ENCODE measurements at regions not wholly inside any gene's neighbourhood (a gene's known extent, or its start where the extent isn't known, plus 50 kb on each side); places are given as distances from the start of the nearest gene placed in this dataset.
"Not testable (repeated sequence)": the region's sequence is repeated elsewhere in the genome, so short reads cannot be mapped to it uniquely, and the experiment has no call there.

- no peak for DNase-seq (ENCODE audit: low read depth)
Observed at GRCh38 chr6:139962654-139963347, 588.4 kb upstream of the CITED2 start.

GRCh38 chr6:139961190-139961589 lies 586.7 kb upstream of the CITED2 start:
- DNase-seq (ENCODE audit: low read depth) = no peak

GRCh38 chr6:139960671-139961070 lies 586.2 kb upstream of the CITED2 start:
- DNase-seq (ENCODE audit: low read depth) = no peak

- no peak for DNase-seq (ENCODE audit: low read depth)
Observed at GRCh38 chr6:139955366-139956155, 581.1 kb upstream of the CITED2 start.

DNA sequence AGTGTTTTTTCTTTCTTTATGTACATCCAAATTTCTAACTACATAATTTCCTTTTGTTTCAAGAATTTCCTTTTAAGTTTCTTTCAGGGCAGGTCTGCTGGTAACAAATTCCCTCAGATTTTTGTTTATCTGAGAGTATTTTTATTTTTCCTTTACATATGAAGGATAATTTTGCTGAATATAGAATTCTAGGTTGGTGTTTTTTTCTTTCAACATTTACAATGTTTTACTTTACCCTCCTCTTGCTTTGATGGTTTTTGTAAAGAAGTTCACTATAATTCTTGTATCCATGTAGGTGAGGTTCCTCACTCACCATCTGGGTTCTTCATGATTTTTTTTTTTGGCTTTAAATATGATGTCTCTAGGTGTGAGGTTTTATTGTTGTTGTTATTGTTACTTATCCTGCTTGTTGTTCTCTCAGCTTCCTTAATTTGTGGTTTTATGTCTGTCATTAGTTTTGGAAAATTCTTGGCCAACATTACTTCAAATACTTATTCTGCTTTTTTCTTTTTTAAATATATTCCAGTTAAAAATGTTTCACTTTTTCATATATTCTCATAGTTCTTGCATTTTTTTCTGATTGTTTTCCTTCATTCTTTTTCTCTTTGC lies 580.1 kb upstream of the CITED2 start:
- no peak for DNase-seq (ENCODE audit: low read depth)

DNA sequence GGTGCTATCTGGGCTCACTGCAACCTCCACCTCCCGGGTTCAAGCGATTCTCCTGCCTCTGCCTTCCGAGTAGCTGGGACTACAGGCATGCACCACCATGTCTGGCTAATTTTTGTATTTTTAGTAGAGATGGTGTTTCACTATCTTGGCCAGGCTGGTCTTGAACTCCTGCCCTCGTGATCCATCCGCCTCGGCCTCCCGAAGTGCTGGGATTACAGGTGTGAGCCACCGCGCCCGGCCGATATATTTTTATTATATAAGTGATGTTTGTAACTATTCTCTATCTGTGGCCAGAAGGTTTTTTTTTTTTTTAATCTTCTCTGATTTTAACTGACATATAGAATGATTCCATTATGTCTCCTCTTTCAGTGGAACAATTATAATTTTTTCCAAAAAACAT lies 579.3 kb upstream of the CITED2 start:
- not testable (repeated sequence) for DNase-seq (ENCODE audit: low read depth)

- no peak for DNase-seq (ENCODE audit: low read depth)
Observed at GRCh38 chr6:139951172-139951571, 576.7 kb upstream of the CITED2 start.

GRCh38 chr6:139944976-139945375 lies 570.5 kb upstream of the CITED2 start:
- no peak for DNase-seq (ENCODE audit: low read depth)

DNA sequence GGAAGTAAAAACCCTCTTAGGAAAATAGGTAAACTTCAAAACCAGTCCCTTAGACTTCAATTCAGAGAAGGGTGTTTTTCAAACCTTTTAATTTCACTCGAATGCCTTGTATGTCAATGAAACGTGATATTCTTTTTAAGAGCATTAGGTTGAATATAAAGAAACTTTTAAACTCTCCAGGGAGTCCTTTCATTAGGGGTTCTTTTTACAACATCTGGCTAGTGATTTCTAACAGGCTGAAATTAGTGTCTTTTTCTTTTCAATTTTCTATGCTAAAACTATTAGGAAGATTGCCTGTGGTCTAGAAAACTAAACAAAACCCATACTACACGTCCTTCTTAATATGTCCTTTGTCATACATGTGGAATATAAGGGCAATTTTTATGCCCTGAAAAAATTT lies 569.7 kb upstream of the CITED2 start:
- no peak for DNase-seq (ENCODE audit: low read depth)

- DNase-seq (ENCODE audit: low read depth) = peak; percentile 60
Observed at GRCh38 chr6:139943391-139943790, 568.9 kb upstream of the CITED2 start.

- DNase-seq (ENCODE audit: low read depth) = no peak
Observed at GRCh38 chr6:139942331-139942730, 567.9 kb upstream of the CITED2 start.

DNA sequence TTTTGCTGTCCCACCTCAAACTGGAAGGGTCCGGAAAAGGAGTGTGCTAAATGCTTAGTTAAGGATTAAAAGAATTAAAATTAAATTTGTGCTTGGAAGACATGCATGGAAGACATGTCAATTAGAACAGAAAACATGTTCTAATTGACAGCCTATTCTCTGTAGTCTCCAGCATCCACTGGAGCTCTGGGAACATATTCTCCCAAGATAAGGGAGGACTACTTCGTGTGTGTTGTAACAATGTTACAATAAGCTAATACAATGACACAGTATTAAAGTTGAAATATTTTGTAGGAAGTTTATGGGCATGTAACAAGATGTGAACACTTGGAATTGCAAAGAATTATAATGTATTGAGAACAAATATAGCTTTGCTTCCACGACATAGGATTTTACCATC lies 567.4 kb upstream of the CITED2 start:
- no peak for DNase-seq (ENCODE audit: low read depth)

- DNase-seq (ENCODE audit: low read depth) = no peak
Observed at GRCh38 chr6:139940741-139941729, 566.6 kb upstream of the CITED2 start.

GRCh38 chr6:139939189-139939979 lies 564.9 kb upstream of the CITED2 start:
- DNase-seq (ENCODE audit: low read depth) = no peak

DNA sequence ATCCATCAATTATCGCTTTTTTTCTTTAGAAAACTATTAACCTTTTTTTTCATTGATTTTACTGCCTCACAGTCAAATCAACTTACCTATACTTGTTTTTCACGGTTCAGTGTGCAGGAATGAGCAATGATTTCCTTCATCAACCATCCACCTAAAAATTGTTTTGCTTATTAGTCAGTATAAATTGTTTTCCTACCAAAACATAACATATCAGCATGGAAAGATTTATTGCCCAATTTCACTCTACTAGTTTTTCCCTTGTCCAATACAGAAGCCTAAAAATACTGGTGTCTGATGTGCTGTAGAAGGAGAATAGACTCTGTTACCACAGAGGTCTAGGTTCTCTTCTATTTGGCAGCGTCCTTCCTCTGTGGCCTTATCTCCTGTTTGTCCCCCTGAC lies 558.2 kb upstream of the CITED2 start:
- no peak for DNase-seq (ENCODE audit: low read depth)

DNA sequence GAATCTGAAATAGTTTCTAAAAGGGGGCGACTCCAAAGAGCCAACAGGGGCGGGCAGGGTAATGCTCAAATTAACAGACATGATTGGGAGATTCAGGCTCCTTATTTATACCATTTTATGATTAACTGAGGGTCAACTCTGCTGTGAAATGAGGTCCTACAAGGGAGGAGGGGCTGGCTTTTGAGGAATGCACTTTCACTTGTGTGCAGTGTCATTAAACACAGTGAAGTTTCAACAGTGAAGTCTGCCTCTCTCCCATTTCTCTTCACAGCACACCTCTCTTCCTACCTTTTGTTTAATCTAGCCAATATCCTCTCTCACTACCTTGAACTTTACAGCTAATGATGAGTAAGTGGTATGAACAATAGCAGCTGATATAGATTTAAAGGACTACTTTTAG lies 557.3 kb upstream of the CITED2 start:
- DNase-seq (ENCODE audit: low read depth) = no peak

- no peak for DNase-seq (ENCODE audit: low read depth)
Observed at GRCh38 chr6:139927742-139928305, 553.4 kb upstream of the CITED2 start.

- DNase-seq (ENCODE audit: low read depth) = peak; percentile 73
Observed at GRCh38 chr6:139927236-139927635, 552.8 kb upstream of the CITED2 start.

DNA sequence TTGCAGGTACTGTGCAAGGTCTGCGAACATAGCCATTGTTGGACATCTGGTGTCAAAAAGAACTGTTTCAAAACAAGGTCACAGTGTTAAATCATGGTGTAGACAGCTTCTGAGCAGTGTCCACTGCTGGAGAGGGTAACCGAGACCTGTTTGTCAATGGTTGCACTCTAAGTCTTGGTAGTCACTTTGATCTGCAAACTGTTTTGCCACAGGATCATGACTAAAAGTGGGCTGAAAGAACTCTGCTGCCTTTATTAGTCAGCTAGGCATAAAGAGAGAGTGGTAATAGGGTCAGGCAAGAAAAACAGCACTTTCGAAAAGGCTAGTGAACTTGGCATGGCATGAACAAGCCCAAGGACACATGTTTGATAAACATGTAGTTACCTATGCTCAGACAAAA lies 552.3 kb upstream of the CITED2 start:
- no peak for DNase-seq (ENCODE audit: low read depth)

- peak; percentile 67 for DNase-seq (ENCODE audit: low read depth)
Observed at GRCh38 chr6:139925894-139926641, 551.6 kb upstream of the CITED2 start.

All from fibroblast of gingiva (primary cell).